CD4-positive, alpha-beta T cell treated with Interleukin-1 beta for 1 hour (primary cell): ENCODE measurements at regions not wholly inside any gene's neighbourhood (a gene's known extent, or its start where the extent isn't known, plus 50 kb on each side); places are given as distances from the start of the nearest gene placed in this dataset.

ENCODE experiments used
- DNase-seq, 2 donors: peaks; one replicate each; pipeline ENCODE4 v3.0.0-alpha.2; 2020 to 2022

DNA sequence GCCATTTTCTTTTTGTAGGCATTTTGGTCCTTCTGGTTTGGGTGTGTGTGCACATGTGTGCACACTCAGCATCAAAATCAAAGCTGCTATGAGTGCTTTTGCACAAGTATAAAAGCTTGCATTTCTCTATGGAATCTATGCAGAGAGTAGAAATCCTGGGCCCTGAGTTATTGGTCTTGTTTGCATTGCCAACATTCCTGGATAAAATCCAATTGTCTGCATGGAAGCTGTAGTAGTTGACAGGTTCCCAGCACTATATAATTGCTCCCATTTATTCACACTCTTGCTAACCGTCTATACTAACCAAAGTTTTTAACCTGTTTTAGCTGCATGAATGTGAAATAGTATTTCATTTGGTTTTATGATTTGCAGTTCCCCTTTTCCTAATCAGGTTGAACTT, 277.0 kb downstream of the FOXA2 start:
- no peak for DNase-seq

DNA sequence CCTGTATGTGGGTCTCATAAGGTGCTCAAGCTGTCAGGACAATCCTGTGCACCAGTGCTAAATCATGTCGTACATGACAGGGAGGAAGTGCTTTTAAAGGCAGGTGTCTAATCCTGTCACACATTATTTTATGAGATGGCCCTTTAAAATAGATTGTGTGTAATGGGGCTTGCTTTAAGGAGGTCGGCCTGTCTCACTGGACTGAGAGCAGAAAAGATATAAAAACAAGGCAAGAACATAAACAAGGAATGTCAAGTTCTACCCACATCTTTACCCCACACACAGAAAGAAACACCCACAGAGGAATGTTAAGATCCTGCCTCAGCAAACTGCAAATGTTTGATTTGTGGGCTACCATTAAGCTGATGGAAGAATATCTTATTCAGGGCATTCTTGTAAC, 279.0 kb downstream of the FOXA2 start:
- DNase-seq = no peak

GRCh38 chr20:22303523-22303922, 280.8 kb downstream of the FOXA2 start:
- no peak for DNase-seq

DNA sequence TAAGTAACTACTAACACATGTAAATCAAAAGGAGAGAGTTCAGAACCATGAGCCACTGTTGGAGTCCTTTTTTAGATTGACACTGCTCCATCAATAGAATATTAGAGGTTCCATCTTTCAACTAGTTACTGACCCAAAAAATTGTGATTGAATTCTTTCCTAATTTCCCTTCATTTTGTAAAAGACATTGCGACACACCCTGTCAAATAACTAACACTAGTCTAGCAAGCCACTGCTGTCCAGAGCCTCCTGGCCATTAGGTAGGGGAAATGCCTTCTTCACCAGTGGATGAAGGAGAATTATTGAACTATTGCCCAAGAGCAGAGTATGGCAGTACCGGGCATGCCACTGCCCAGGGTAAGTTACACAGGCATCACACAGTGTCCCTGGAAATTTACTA, 282.3 kb downstream of the FOXA2 start:
- no peak for DNase-seq

DNA sequence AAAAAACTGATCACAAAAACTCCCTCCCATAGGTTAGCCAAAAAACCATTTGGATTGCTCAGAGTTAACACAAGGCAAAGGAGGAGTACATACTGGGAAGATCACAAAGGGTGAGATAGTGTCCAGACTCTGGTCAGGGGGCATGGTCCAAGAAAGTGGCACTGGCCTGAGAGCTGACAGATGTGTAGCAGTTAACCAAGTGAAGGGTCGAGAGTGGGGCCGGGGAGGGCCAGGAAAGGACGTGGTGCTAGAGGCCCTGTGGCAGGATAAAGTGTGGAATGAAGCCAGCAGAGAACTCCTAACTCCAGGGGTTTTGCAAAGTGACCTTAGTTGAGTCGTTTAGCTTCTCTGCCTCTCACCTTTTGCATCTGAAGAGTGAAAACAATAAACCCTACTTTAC, 290.5 kb downstream of the FOXA2 start:
- DNase-seq = no peak

- DNase-seq = no peak
Measured at GRCh38 chr20:22289442-22289841, 294.9 kb downstream of the FOXA2 start.

DNA sequence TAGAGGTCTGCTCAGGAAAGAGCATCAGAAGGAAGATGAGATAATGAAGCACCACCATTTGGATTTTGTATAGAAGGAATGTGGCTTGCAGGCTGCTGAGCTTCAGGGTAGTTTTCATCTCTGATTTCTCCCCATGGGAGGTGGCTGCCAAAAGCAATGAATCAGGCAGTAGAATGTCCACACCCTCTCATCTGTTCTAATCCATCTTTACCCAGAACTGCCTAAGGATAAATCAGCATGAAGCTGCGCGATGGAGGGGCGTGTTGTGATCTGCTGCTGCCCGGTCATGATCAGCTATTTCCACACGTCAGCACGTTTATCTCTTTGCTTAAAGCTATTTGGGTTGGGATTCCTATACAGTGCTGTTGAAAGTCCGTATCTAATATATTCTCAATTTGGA, 295.4 kb downstream of the FOXA2 start:
- DNase-seq = no peak

GRCh38 chr20:22288156-22288555, 296.2 kb downstream of the FOXA2 start:
- no peak for DNase-seq

GRCh38 chr20:22285555-22285954, 298.8 kb downstream of the FOXA2 start:
- no peak for DNase-seq

DNA sequence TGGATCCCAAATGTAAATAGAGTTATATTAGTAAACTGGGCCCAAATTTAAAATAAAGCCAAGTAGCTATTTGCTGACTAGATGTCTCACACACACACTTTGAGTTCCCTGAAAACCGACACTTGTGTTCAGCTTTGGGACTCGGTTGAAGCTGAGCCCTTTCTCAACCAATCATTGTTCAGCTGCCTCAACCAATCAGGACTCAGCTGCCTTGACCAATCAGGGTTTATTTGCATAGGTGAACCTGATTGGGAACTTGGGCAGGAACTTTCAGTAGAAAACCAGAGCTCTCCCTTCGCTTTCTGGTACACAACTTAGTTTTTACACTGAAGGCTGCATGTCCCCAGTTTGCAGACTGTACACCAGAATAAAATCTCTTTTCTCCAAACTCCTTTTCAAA, 301.7 kb downstream of the FOXA2 start:
- DNase-seq = no peak

DNA sequence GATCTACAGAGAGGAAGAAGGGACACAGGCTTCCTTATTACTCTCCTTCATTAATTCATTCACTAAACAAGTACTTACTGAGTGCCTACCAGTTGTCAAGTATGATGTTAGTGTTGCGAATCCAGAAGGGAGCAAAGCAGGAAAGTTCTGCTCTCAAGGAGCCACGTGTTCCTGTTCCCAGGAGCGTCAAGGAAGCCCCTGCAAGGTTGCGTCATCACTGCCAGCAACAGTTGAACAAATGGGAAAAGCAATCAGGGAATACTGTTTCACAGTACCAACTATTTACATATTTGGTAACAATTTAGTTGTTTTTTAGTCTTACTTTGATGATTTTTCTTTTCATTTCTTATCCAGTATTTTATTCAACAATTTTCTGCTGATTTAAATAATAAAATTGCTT, 310.0 kb downstream of the FOXA2 start:
- no peak for DNase-seq

DNA sequence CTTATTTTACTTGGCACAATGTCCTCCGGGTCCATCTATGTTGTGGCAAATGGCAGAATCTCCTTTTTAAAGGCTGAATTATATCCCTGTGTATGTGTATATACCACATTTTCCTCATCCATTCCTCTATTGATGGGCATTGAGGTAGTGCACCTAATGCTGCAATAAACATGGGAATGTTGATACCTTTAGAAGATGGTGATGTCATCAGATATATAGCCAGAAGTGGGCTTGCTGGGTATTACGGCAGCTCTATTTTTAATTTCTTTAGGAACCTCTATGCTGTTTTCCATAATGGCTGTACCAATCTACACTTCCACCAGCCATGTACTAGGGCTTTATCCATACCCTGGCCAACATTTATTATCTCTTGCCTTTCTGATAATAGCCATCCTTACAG, 315.7 kb downstream of the FOXA2 start:
- DNase-seq = no peak

GRCh38 chr20:22264917-22265316, 319.5 kb downstream of the FOXA2 start:
- DNase-seq = no peak

- no peak for DNase-seq
Measured at GRCh38 chr20:22260506-22260905, 323.9 kb downstream of the FOXA2 start.

- DNase-seq = no peak
Measured at GRCh38 chr20:22257912-22258311, 326.5 kb downstream of the FOXA2 start.

DNA sequence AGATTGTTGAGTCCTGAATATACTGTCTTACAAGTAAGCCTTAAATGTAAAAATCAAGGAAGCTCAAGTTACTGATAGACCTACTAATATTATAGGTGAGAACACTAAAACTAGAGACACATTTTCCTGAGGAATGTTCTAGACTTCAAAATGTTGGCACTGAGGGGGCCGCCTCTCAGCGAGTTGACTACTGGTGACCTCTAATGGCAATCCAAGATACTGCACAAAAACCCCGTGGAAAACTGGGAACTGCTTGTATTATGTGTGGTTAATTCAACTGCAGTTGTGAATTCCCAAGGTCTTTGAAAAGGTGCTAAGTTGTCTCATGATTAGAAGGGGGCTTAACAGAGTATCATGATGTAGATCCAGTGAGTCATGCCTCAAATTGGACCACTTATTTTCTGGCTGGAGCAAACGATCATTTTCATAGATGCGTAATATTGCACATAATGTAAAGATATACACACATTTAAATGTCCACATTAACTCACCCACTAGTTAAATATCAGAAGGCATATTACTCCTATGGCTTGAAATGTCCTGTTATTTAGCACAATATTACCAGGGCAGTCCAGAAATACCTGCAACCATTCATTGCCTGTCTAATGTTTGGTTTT, 336.2 kb downstream of the FOXA2 start:
- DNase-seq = no peak

GRCh38 chr20:22245139-22245538, 339.2 kb downstream of the FOXA2 start:
- no peak for DNase-seq

- DNase-seq = no peak
Measured at GRCh38 chr20:22243067-22243466, 341.3 kb downstream of the FOXA2 start.

- DNase-seq = no peak
Measured at GRCh38 chr20:22241609-22242008, 342.8 kb downstream of the FOXA2 start.

GRCh38 chr20:22232923-22233322, 351.4 kb downstream of the FOXA2 start:
- no peak for DNase-seq

GRCh38 chr20:22232473-22232872, 351.9 kb downstream of the FOXA2 start:
- DNase-seq = no peak

DNA sequence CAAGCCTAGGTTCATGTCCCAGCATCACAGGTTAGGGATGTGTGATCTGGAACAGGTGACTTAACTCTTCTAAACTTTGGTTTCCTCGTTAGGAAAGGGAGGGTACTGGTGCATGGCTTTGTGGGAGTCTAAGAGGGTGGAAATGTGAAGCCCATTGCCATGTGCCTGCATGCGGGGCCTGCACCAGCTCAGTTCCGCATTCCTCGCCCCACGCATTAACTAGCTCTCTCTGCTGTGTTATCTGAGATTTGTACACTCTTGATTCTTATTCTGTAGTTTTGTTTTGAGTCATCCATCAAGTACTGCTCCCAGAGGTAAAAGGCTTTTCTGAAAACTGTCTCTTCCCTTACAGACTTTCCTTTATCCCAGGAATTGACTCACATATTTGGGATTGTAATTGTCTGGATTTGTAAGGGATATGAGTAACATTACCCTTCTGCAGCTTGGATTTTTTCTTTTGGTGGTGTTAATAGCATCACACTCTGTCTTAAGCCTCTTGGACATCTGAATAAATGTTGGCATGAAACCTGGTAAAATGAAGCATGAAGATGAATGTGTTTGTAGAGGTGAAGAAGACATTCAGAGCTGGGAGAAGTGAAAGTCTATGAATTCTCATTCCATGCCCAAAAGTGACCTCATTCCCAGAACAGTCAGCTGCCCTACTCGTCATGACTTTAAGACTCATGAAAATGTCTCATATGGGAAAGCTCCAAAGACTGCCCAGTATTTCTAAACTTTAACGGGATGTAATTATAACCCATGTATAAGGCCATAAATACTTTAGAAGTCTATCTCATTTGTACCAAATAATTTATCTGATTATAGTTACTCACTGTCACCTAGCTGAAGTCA, 357.3 kb downstream of the FOXA2 start:
- no peak for DNase-seq

DNA sequence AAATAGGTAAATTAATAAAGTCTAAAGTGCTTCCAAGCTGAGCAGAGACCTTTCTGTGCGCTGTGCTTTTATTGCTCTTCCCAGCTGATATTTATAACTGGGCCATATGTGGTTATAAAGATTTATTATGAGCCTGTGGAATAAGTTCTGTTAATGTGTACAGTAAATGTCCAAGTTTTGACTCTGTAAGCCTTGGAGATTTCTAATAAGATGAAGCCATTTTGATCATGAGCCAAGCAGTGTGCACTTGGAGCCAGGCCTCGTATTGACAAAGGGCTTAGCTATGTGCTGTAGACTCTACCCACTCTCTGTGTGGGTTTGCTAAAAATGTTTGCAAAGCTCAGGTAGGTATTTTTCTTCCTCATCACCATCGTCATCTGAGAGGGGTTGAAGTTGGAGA, 361.1 kb downstream of the FOXA2 start:
- DNase-seq = no peak

DNA sequence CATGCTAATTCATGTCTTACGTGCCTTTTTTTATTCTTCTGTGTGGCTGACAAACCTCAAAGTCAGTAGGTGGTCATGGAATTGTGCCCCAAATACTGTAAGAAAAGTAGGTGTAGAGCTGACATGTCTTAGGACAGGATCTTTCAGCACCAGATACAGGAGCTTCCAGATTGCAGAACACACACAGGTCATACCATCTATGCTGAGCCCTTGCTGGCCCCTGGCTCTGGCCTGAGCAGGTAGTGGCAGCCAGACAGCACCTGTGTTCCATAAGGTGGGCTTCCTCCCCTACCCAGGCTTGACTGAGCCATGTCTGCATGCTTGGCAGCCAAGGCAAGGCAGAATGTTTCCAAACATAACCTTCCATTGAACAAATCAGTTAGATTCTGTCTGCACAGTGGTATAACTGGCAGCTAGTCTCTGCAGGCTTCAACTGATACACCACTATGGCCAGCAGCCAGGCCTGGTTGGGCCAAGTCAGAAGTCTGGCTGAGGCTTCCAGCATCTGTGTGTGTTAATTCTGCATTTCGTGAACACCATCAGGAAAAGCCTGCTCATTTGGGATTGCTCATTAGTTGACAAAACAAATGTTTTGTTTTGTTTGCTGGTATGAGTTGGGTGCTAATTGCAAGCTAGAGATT, 366.5 kb downstream of the FOXA2 start:
- DNase-seq = no peak
